ENCODE measurements at regions not wholly inside any gene's neighbourhood (a gene's known extent, or its start where the extent isn't known, plus 50 kb on each side); places are given as distances from the start of the nearest gene placed in this dataset.

DNA sequence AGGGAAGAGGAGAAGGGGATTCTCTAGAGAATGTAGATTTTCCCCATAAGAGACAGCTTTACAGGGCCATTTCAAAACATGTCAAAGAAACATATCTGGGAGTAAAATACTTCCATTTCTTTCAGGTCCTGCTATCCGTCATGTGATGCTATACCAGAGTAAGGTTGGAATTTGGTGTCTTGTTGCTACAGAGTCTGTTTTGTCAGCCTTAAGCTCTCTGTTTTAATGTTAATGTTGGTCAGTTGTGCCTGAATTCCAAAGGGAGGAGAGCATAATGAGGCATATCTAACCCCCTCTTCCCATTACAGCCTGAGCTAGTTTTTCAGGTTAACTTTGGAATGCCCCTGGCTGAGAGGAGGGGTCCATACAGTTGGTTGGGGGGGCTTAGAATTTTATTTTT, 94.7 kb upstream of the CCDC71L start:
- TF ChIP-seq, protein P1, sequence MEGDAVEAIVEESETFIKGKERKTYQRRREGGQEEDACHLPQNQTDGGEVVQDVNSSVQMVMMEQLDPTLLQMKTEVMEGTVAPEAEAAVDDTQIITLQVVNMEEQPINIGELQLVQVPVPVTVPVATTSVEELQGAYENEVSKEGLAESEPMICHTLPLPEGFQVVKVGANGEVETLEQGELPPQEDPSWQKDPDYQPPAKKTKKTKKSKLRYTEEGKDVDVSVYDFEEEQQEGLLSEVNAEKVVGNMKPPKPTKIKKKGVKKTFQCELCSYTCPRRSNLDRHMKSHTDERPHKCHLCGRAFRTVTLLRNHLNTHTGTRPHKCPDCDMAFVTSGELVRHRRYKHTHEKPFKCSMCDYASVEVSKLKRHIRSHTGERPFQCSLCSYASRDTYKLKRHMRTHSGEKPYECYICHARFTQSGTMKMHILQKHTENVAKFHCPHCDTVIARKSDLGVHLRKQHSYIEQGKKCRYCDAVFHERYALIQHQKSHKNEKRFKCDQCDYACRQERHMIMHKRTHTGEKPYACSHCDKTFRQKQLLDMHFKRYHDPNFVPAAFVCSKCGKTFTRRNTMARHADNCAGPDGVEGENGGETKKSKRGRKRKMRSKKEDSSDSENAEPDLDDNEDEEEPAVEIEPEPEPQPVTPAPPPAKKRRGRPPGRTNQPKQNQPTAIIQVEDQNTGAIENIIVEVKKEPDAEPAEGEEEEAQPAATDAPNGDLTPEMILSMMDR (IDR thresholded peaks at IDR 0.05 in 2 of 3, conservative IDR thresholded peaks at IDR 0.05 in 1 of 3; ENCODE audit: borderline replicate concordance in 1 of 3, insufficient read depth in 1 of 3, low read depth in 2 of 3, low read length in 2 of 3) = no peak
- TF ChIP-seq, protein P2, sequence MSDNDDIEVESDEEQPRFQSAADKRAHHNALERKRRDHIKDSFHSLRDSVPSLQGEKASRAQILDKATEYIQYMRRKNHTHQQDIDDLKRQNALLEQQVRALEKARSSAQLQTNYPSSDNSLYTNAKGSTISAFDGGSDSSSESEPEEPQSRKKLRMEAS (IDR thresholded peaks at IDR 0.05) = no peak
- no peak for TF ChIP-seq RAD21 (IDR thresholded peaks at IDR 0.05; ENCODE audit: low read depth)
